GM12878 (cell line): ENCODE measurements at regions not wholly inside any gene's neighbourhood (a gene's known extent, or its start where the extent isn't known, plus 50 kb on each side); places are given as distances from the start of the nearest gene placed in this dataset.

ENCODE experiments used
- ATAC-seq: fragments of 200-7000 bp; cut with Tn5 transposase; 3 replicates; pipeline ENCODE4 v1.9.1; 2020; ENCODE audit warnings: mild to moderate bottlenecking, moderate library complexity
- BruUV-seq: library from RNA; stranded (reverse); fragments of 400-500 nt; replicated peaks from 2 replicates; lab custom pipeline; 2021; lab: Mats Ljungman, UMichigan
- CTCF ChIA-PET: fragments of 300-600 bp; sonication (Branson Sonifier 250); formaldehyde crosslinking; extraction: SDS; loops from one replicate; lab custom pipeline; 2021; ENCODE audit warnings: inconsistent platforms; lab: Yijun Ruan, JAX
- POLR2A ChIA-PET: fragments of 350-600 bp; formaldehyde crosslinking; extraction: SDS; loops from one replicate; lab custom pipeline; 2021; ENCODE audit warnings: inconsistent platforms; lab: Charles Lee
- RAD21 ChIA-PET: fragments of 300-600 bp; sonication (Branson Sonifier 250); formaldehyde crosslinking; loops from one replicate; lab custom pipeline; 2023; ENCODE audit warnings: antibody characterized with exemption; ENCODE audit not compliant: unreplicated experiment; lab: Charles Lee
- SMC1A ChIA-PET: fragments of 300-600 bp; sonication (Branson Sonifier 250); formaldehyde crosslinking; loops from one replicate; lab custom pipeline; 2023; ENCODE audit not compliant: unreplicated experiment, uncharacterized antibody; lab: Charles Lee
- DNase-seq: peaks from one replicate; pipeline ENCODE4 v3.0.0-alpha.2; 2011; ENCODE audit warnings: low read depth, low spot score
- FAIRE-seq: peaks from 3 replicates; lab custom pipeline; 2011; peaks lifted over from hg19 to GRCh38; lab: Jason Lieb, UNC
- H2AFZ ChIP-seq: 2 replicates; pipeline ENCODE4 v1.6.0; 2011; ENCODE audit warnings: low read depth, low read length, control low read depth; ENCODE audit not compliant: control insufficient read depth
- H3K27ac ChIP-seq: 2 replicates; pipeline ENCODE4 v1.5.1; 2011; ENCODE audit warnings: control low read depth; ENCODE audit not compliant: control insufficient read depth, insufficient read depth
- H3K27me3 ChIP-seq, 2 experiments: replicated peaks in 1 of 2; 2 replicates each; pipeline versions ENCODE4 v1.6.0 to v1.6.1; 2011; ENCODE audit warnings: low read length in 1 of 2; ENCODE audit not compliant: control insufficient read depth in 2 of 2, insufficient read depth in 2 of 2
- H3K36me3 ChIP-seq, 2 experiments: 2 replicates each; pipeline ENCODE4 v1.5.1; 2011; ENCODE audit warnings: low read length in 1 of 2; ENCODE audit not compliant: control insufficient read depth in 2 of 2, insufficient read depth in 2 of 2
- H3K4me1 ChIP-seq: 2 replicates; pipeline ENCODE4 v1.6.1; 2011; ENCODE audit warnings: mild to moderate bottlenecking, low read length, moderate library complexity, mixed read lengths; ENCODE audit not compliant: control insufficient read depth, insufficient read depth
- H3K4me2 ChIP-seq: 2 replicates; pipeline ENCODE4 v1.6.0; 2011; ENCODE audit warnings: control low read depth; ENCODE audit not compliant: control insufficient read depth, insufficient read depth
- H3K4me3 ChIP-seq: fragments of 200-600 bp; sonication (generic); 2 replicates; pipeline ENCODE4 v1.5.1; 2016
- H3K79me2 ChIP-seq: 2 replicates; pipeline ENCODE4 v1.6.0; 2011; ENCODE audit warnings: low read length; ENCODE audit not compliant: control insufficient read depth, insufficient read depth
- H3K9ac ChIP-seq: 2 replicates; pipeline ENCODE4 v1.8.0; 2011; ENCODE audit warnings: low read length, control low read depth, mixed read lengths; ENCODE audit not compliant: control insufficient read depth, insufficient read depth
- H3K9me3 ChIP-seq: replicated peaks from 3 replicates; pipeline ENCODE4 v1.5.1; 2011; ENCODE audit warnings: mild to moderate bottlenecking, low read length; ENCODE audit not compliant: control insufficient read depth, insufficient read depth
- H4K20me1 ChIP-seq: 2 replicates; pipeline ENCODE4 v1.6.0; 2011; ENCODE audit not compliant: control insufficient read depth, insufficient read depth
- ASH2L ChIP-seq: fragments of 300-600, 200-600 bp; sonication (generic); IDR thresholded peaks from 2 replicates; pipeline ENCODE4 v1.6.1; 2017; ENCODE audit warnings: low read depth, mild to moderate bottlenecking, borderline replicate concordance
- BCLAF1 ChIP-seq: fragments of 450-650 bp; IDR thresholded peaks from 2 replicates; pipeline ENCODE4 v1.6.1; 2017; ENCODE audit warnings: antibody characterized with exemption, mild to moderate bottlenecking, moderate library complexity
- CHD2 ChIP-seq: IDR thresholded peaks from 2 replicates; pipeline ENCODE4 v1.6.1; 2011; ENCODE audit warnings: low read depth, low read length, improper control_type of control experiment, borderline replicate concordance
- FOXM1 ChIP-seq: IDR thresholded peaks from 2 replicates; pipeline ENCODE4 v1.6.1; 2012; ENCODE audit warnings: low read depth, mild to moderate bottlenecking, inconsistent platforms, low read length, moderate library complexity
- GABPA ChIP-seq: IDR thresholded peaks from 2 replicates; pipeline ENCODE4 v1.6.1; 2014; ENCODE audit warnings: antibody characterized with exemption, low read depth, mild to moderate bottlenecking, inconsistent platforms
- GATAD2B ChIP-seq: fragments of 450-650 bp; conservative IDR thresholded peaks from 2 replicates; pipeline ENCODE4 v1.6.1; 2017; ENCODE audit warnings: low read depth, mild to moderate bottlenecking, moderate library complexity
- IKZF1 ChIP-seq: fragments of 450-650 bp; conservative IDR thresholded peaks from 2 replicates; pipeline ENCODE4 v1.6.1; 2017; ENCODE audit warnings: antibody characterized with exemption, mild to moderate bottlenecking
- NR2C1 ChIP-seq: fragments of 450-650 bp; IDR thresholded peaks from 2 replicates; pipeline ENCODE4 v1.6.1; 2017; ENCODE audit warnings: antibody characterized with exemption, mild to moderate bottlenecking, moderate library complexity
- NR2C2 ChIP-seq: IDR thresholded peaks from 2 replicates; pipeline ENCODE4 v1.6.1; 2011; ENCODE audit warnings: borderline replicate concordance, low read depth; ENCODE audit not compliant: control insufficient read depth, insufficient read length
- POLR2AphosphoS5 ChIP-seq: IDR thresholded peaks from 2 replicates; pipeline ENCODE4 v1.6.1; 2011; ENCODE audit warnings: mild to moderate bottlenecking, low read length, inconsistent platforms
- RAD21 ChIP-seq: IDR thresholded peaks from 2 replicates; pipeline ENCODE4 v1.6.1; 2011; ENCODE audit warnings: mild to moderate bottlenecking, low read depth, low read length, moderate library complexity; ENCODE audit not compliant: insufficient read depth
- SMAD5 ChIP-seq: IDR thresholded peaks from 2 replicates; pipeline ENCODE4 v1.6.1; 2016; ENCODE audit warnings: antibody characterized with exemption, low read depth
- SREBF2 ChIP-seq: IDR thresholded peaks from 2 replicates; pipeline ENCODE4 v1.6.1; 2012; ENCODE audit warnings: mild to moderate bottlenecking, low read length
- SRF ChIP-seq, 2 experiments: IDR thresholded peaks; 2 replicates each; pipeline ENCODE4 v1.6.1; 2011; ENCODE audit warnings: low read depth in 2 of 2, low read length in 2 of 2, mild to moderate bottlenecking in 1 of 2, moderate library complexity in 1 of 2
- STAT3 ChIP-seq: IDR thresholded peaks from 2 replicates; pipeline ENCODE4 v1.6.1; 2011; ENCODE audit warnings: low read depth, low read length, improper control_type of control experiment
- TCF7 ChIP-seq: IDR thresholded peaks from 2 replicates; pipeline ENCODE4 v1.6.1; 2014; ENCODE audit warnings: antibody characterized with exemption, borderline replicate concordance
- USF1 ChIP-seq: IDR thresholded peaks from 2 replicates; pipeline ENCODE4 v1.6.1; 2011; ENCODE audit warnings: borderline replicate concordance, low read depth, mild to moderate bottlenecking, moderate library complexity, mixed read lengths, low read length; ENCODE audit not compliant: insufficient read depth; ENCODE audit errors: extremely low read length
- WGBS: methylation state at CpG from one replicate; pipeline ENCODE4 v1.1.6; 2016; ENCODE audit warnings: low lambda C conversion rate; ENCODE audit not compliant: insufficient replicate concordance, insufficient coverage; ENCODE audit errors: missing lambda C conversion rate; 5-methylcytosine and 5-hydroxymethylcytosine counted together
- in situ Hi-C: fragments of 300-500 bp; cut with MboI; formaldehyde crosslinking; loops from 9 replicates; pipeline ENCODE4 v1.14.3; 2018; ENCODE audit warnings: mixed read lengths
- intact Hi-C: fragments of 100-400 bp; cut with micrococcal nuclease; formaldehyde crosslinking; loops from one replicate; pipeline ENCODE4 v1.14.2; 2022; ENCODE audit not compliant: unreplicated experiment

GRCh38 chr6:110528930-110529325 is 52.5 kb upstream of the SLC22A16 start (continued):
- TF ChIP-seq TCF7 (no peak), NR2C2 (no peak)

- SMC1A ChIA-PET, result interaction anchor here (0.6 to 3.4 kb wide), 17 partner anchors 10 to 498 kb away, joined by 3 to 24 read pairs (median 4); no protein-coding TSS in a partner anchor
- no peak overlapping the region for H3K27ac ChIP-seq
- CTCF ChIA-PET, result interaction anchor here (0.6 to 3.2 kb wide), 26 partner anchors 8 to 499 kb away, joined by 3 to 28 read pairs (median 4); no protein-coding TSS in a partner anchor
- ATAC-seq (peak; percentile 89), FAIRE-seq (peak; percentile 76), DNase-seq (peak; percentile 28)
- H3K4me1 ChIP-seq, result no peaks in the 10 kb centered on the region
- intact Hi-C loops (loop anchor here (1.0 to 5.0 kb wide), 6 partner anchors 88 to 682 kb away; no protein-coding TSS in a partner anchor), in situ Hi-C loops (loop anchor here (5.0 kb wide), 1 partner anchor 684 kb away; no protein-coding TSS in a partner anchor)
- H3K4me3 ChIP-seq, result no peak overlapping the region
- BruUV-seq, result no TSS peak
- POLR2A ChIA-PET, result no interaction called here
- H3K4me2 ChIP-seq, result no peak overlapping the region
- peaks cover 0 to 1% of the 10 kb centered on the region in 2 experiments; a peak in 2 of 4 replicates for H3K27me3 ChIP-seq
- no peak overlapping the region for H2AFZ ChIP-seq
- no peaks in the 10 kb centered on the region; the same call in 2 of the 3 replicates for H3K9me3 ChIP-seq
- no peaks in the 10 kb centered on the region for H3K79me2 ChIP-seq
- no peaks in the 10 kb centered on the region for H3K36me3 ChIP-seq
- RAD21 ChIA-PET, result interaction anchor here (0.8 to 3.3 kb wide), 7 partner anchors 62 to 422 kb away, joined by 3 to 27 read pairs (median 5); no protein-coding TSS in a partner anchor
- H4K20me1 ChIP-seq, result no peaks in the 10 kb centered on the region
- H3K9ac ChIP-seq, result no peak overlapping the region
- 1% methylated on average over 4 of the region's 4 CpGs for WGBS
- TF ChIP-seq POLR2AphosphoS5 (no peak), IKZF1 (no peak), GABPA (no peak), USF1 (no peak), SMAD5 (no peak), RAD21 (peak; percentile 93), NR2C1 (no peak), SREBF2 (no peak), GATAD2B (no peak), CHD2 (no peak), STAT3 (no peak), ASH2L (no peak), FOXM1 (0 out of 2 replicates have a peak, but pooled peaks have one; percentile 26), BCLAF1 (no peak), SRF (IDR thresholded peaks at IDR 0.05; ENCODE audit: low read depth in 2 of 2, low read length in 2 of 2) (no peak)
These were observed 51.9 kb upstream of the SLC22A16 start for GRCh38 chr6:110528101-110528929.
